K562 (cell line): ENCODE measurements at regions not wholly inside any gene's neighbourhood (a gene's known extent, or its start where the extent isn't known, plus 50 kb on each side); places are given as distances from the start of the nearest gene placed in this dataset.

Experiments
- ATAC-seq: fragments of 200-7000 bp; cut with Tn5 transposase; 3 replicates; pipeline ENCODE4 v1.9.1; 2020; ENCODE audit warnings: moderate library complexity
- BruUV-seq: library from RNA; stranded (reverse); fragments of 400-500 nt; replicated peaks from 2 replicates; lab custom pipeline; 2021; lab: Mats Ljungman, UMichigan
- CTCF ChIA-PET: fragments of 300-600 bp; formaldehyde crosslinking; extraction: SDS; loops from one replicate; lab custom pipeline; 2021; ENCODE audit warnings: low intra/inter-chr PET ratio; lab: Yijun Ruan, JAX
- POLR2A ChIA-PET: fragments of 300-600, 350-650 bp; sonication (Branson Sonifier 250); formaldehyde crosslinking; extraction: SDS; loops from one replicate; lab custom pipeline; 2021; ENCODE audit warnings: antibody characterized with exemption, inconsistent platforms; lab: Yijun Ruan, JAX
- DNase-seq, 4 experiments: peaks; one replicate each; pipeline versions ENCODE4 v3.0.0 to v3.0.0-alpha.2; 2011 to 2018; ENCODE audit warnings: low spot score in 3 of 4, mixed read lengths in 3 of 4; ENCODE audit errors: extremely low read depth in 1 of 4
- FAIRE-seq: peaks from 2 replicates; lab custom pipeline; 2011; peaks lifted over from hg19 to GRCh38; lab: Jason Lieb, UNC
- H2AFZ ChIP-seq: 2 replicates; pipeline ENCODE4 v1.6.0; 2011; ENCODE audit warnings: low read depth, low read length, control low read depth, inconsistent platforms
- H3K27ac ChIP-seq: fragments of 200-600 bp; 3 replicates; pipeline ENCODE4 v1.8.0; 2011; ENCODE audit warnings: low read depth, mild to moderate bottlenecking, control low read depth, inconsistent platforms, low read length, moderate library complexity, mixed read lengths; ENCODE audit errors: extremely low read depth
- H3K27me3 ChIP-seq, 2 experiments: fragments of 300-600 bp in 1 of 2; 2 replicates in 1 of 2; 3 replicates in 1 of 2; pipeline versions ENCODE4 v1.6.0 to v1.8.0; 2011; ENCODE audit warnings: inconsistent platforms in 2 of 2, low read length in 2 of 2, mild to moderate bottlenecking in 1 of 2, mixed read lengths in 1 of 2, moderate library complexity in 1 of 2; ENCODE audit not compliant: control insufficient read depth in 2 of 2, insufficient read depth in 2 of 2
- H3K36me3 ChIP-seq: fragments of 300-600 bp; 3 replicates; pipeline ENCODE4 v1.8.0; 2011; ENCODE audit warnings: mild to moderate bottlenecking, low read length, inconsistent platforms; ENCODE audit not compliant: control insufficient read depth, insufficient read depth
- H3K4me1 ChIP-seq, 2 experiments: fragments of 200-600 bp in 1 of 2; replicated peaks in 1 of 2; 2 replicates in 1 of 2; 3 replicates in 1 of 2; pipeline versions ENCODE4 v1.5.1 to v1.8.0; 2011; ENCODE audit warnings: inconsistent platforms in 2 of 2, low read length in 2 of 2, mild to moderate bottlenecking in 1 of 2, mixed read lengths in 1 of 2, moderate library complexity in 1 of 2; ENCODE audit not compliant: control insufficient read depth in 2 of 2, insufficient read depth in 2 of 2
- H3K4me2 ChIP-seq: 2 replicates; pipeline ENCODE4 v1.6.1; 2011; ENCODE audit warnings: low read length, control low read depth, inconsistent platforms, mixed read lengths; ENCODE audit not compliant: insufficient read depth
- H3K4me3 ChIP-seq: fragments of 200-600 bp; sonication (generic), shearing (Covaris generic); 2 replicates; pipeline ENCODE4 v1.5.1; 2016; ENCODE audit warnings: control low read depth, inconsistent platforms
- H3K79me2 ChIP-seq: fragments of 200-600 bp; 3 replicates; pipeline ENCODE4 v1.8.0; 2011; ENCODE audit warnings: low read length, inconsistent platforms; ENCODE audit not compliant: control insufficient read depth, insufficient read depth
- H3K9ac ChIP-seq, 2 experiments: 2 replicates each; pipeline versions ENCODE4 v1.6.0 to v1.6.1; 2011; ENCODE audit warnings: low read depth in 2 of 2, low read length in 2 of 2, control low read depth in 1 of 2, inconsistent platforms in 1 of 2, mild to moderate bottlenecking in 1 of 2, mixed read lengths in 1 of 2; ENCODE audit not compliant: insufficient read depth in 1 of 2
- H3K9me1 ChIP-seq: one replicate; pipeline ENCODE4 v1.6.0; 2011; ENCODE audit warnings: inconsistent platforms, mild to moderate bottlenecking, low read length, moderate library complexity; ENCODE audit not compliant: control insufficient read depth, insufficient read depth
- H3K9me3 ChIP-seq: replicated peaks from 2 replicates; pipeline ENCODE4 v1.5.1; 2011; ENCODE audit warnings: low read depth, low read length, inconsistent platforms; ENCODE audit not compliant: control insufficient read depth, insufficient read depth
- H4K20me1 ChIP-seq: replicated peaks from 2 replicates; pipeline ENCODE4 v1.6.1; 2011; ENCODE audit warnings: low read length, inconsistent platforms, mixed read lengths; ENCODE audit not compliant: control insufficient read depth, insufficient read depth
- ARID1B ChIP-seq: fragments of 450-650 bp; IDR thresholded peaks from 2 replicates; pipeline ENCODE4 v1.6.1; 2016; ENCODE audit warnings: antibody characterized with exemption, mild to moderate bottlenecking, inconsistent platforms
- BDP1 ChIP-seq: IDR thresholded peaks from 3 replicates; pipeline ENCODE4 v1.6.1; 2011; ENCODE audit not compliant: insufficient read length, insufficient read depth
- CC2D1A ChIP-seq: fragments of 450-650 bp; IDR thresholded peaks from 2 replicates; pipeline ENCODE4 v1.6.1; 2017; ENCODE audit warnings: mild to moderate bottlenecking
- CREB3L1 ChIP-seq: fragments of 450-650 bp; IDR thresholded peaks from 2 replicates; pipeline ENCODE4 v1.6.1; 2014; ENCODE audit warnings: low read depth, mild to moderate bottlenecking, moderate library complexity, borderline replicate concordance
- ELK1 ChIP-seq: sonication (generic); formaldehyde crosslinking; IDR thresholded peaks from 2 replicates; pipeline ENCODE4 v1.8.1; 2022; ENCODE audit warnings: missing genetic modification reagents
- EWSR1 ChIP-seq: fragments of 450-650 bp; IDR thresholded peaks from 2 replicates; pipeline ENCODE4 v1.6.1; 2018; ENCODE audit warnings: borderline replicate concordance, mild to moderate bottlenecking, low read depth, moderate library complexity; ENCODE audit not compliant: partially characterized antibody
- NR2C1 ChIP-seq, 2 experiments: fragments of 450-650 bp; IDR thresholded peaks; 2 replicates each; pipeline ENCODE4 v1.6.1; 2017; ENCODE audit warnings: mild to moderate bottlenecking in 2 of 2, antibody characterized with exemption in 1 of 2, inconsistent platforms in 1 of 2, missing compliant biosample characterization in 1 of 2, missing genetic modification characterization in 1 of 2
- NR2F6 ChIP-seq: fragments of 450-650 bp; formaldehyde crosslinking; IDR thresholded peaks from 2 replicates; pipeline ENCODE4 v1.4.0; 2020; ENCODE audit warnings: mild to moderate bottlenecking
- PHF8 ChIP-seq: fragments of 200-600 bp; sonication (generic); IDR thresholded peaks from 2 replicates; pipeline ENCODE4 v1.6.1; 2012; ENCODE audit warnings: mixed run types, mild to moderate bottlenecking, inconsistent platforms, low read length, moderate library complexity, borderline replicate concordance
- SLC30A9 ChIP-seq: fragments of 250-450 bp; sonication (Bioruptor Pico); IDR thresholded peaks from 2 replicates; pipeline ENCODE4 v1.8.0; 2022; ENCODE audit warnings: mild to moderate bottlenecking, moderate library complexity
- SMARCA4 ChIP-seq: fragments of 450-650 bp; IDR thresholded peaks from 2 replicates; pipeline ENCODE4 v1.6.1; 2016
- SMARCC2 ChIP-seq: fragments of 450-650 bp; IDR thresholded peaks from 2 replicates; pipeline ENCODE4 v1.6.1; 2017; ENCODE audit warnings: antibody characterized with exemption, moderate library complexity, mild to moderate bottlenecking, low read depth
- ZBTB11 ChIP-seq, 3 experiments: fragments of 200-800 bp in 1 of 3; fragments of 250-450 bp in 1 of 3; fragments of 450-650 bp in 1 of 3; sonication (Bioruptor Pico) in 1 of 3; sonication (Bioruptor generic) in 1 of 3; formaldehyde crosslinking in 1 of 3; IDR thresholded peaks; 2 replicates each; pipeline versions ENCODE4 v1.6.1 to v1.8.0; 2016 to 2022; ENCODE audit warnings: mild to moderate bottlenecking in 2 of 3, missing genetic modification characterization in 2 of 3, missing compliant biosample characterization in 1 of 3, moderate library complexity in 1 of 3
- ZBTB17 ChIP-seq: fragments of 450-650 bp; formaldehyde crosslinking; IDR thresholded peaks from 2 replicates; pipeline ENCODE4 v1.4.0; 2020; ENCODE audit warnings: mild to moderate bottlenecking
- ZKSCAN3 ChIP-seq: fragments of 250-450 bp; sonication (Bioruptor Pico); IDR thresholded peaks from 2 replicates; pipeline ENCODE4 v1.4.0; 2020
- ZNF175 ChIP-seq: fragments of 200-800 bp; sonication (Bioruptor generic); IDR thresholded peaks from 2 replicates; pipeline ENCODE4 v1.6.1; 2016; ENCODE audit warnings: low read depth, mild to moderate bottlenecking, missing genetic modification characterization, missing compliant biosample characterization
- ZNF23 ChIP-seq: fragments of 250-450 bp; sonication (Bioruptor Pico); IDR thresholded peaks from 2 replicates; pipeline ENCODE4 v1.4.0; 2020; ENCODE audit warnings: mild to moderate bottlenecking
- ZNF785 ChIP-seq: fragments of 250-450 bp; sonication (Bioruptor Pico); IDR thresholded peaks from 2 replicates; pipeline ENCODE4 v1.4.0; 2020; ENCODE audit warnings: mild to moderate bottlenecking
- WGBS: fragments of 100-300 bp; shearing (Covaris generic); methylation state at CpG from one replicate; pipeline ENCODE4 v1.1.6; 2016; ENCODE audit warnings: low coverage, mixed read lengths; ENCODE audit not compliant: insufficient coverage; ENCODE audit errors: missing lambda C conversion rate; 5-methylcytosine and 5-hydroxymethylcytosine counted together
- in situ Hi-C: fragments of 300-500 bp; cut with MboI; formaldehyde crosslinking; loops from 4 replicates; pipeline ENCODE4 v1.15.0; 2018; ENCODE audit warnings: inconsistent platforms, mixed read lengths
- intact Hi-C: fragments of 100-400 bp; cut with micrococcal nuclease; formaldehyde crosslinking; loops from 2 replicates; pipeline ENCODE4 v1.14.2; 2022

GRCh38 chr5:109605207-109605730 lies 84.5 kb upstream of the MAN2A1 start:
- WGBS: 17% methylated on average over 3 of the region's 3 CpGs
- TF ChIP-seq CREB3L1 (no peak), ARID1B (no peak), EWSR1 (no peak), ZBTB17 (CRISPR knock-in tag) (no peak), BDP1 (no peak), SMARCC2 (no peak), CC2D1A (no peak), ZNF785 (CRISPR knock-in tag) (no peak), ELK1 (CRISPR knock-in tag) (no peak), ZNF175 (CRISPR knock-in tag) (no peak), SLC30A9 (CRISPR knock-in tag) (no peak), SMARCA4 (no peak), NR2F6 (CRISPR knock-in tag) (no peak), NR2C1 (IDR thresholded peaks at IDR 0.05) (no peak), NR2C1 (tag; IDR thresholded peaks at IDR 0.05) (no peak), ZBTB11 (CRISPR knock-in tag; IDR thresholded peaks at IDR 0.05) (no peak), ZNF23 (no peak), PHF8 (no peak), ZKSCAN3 (CRISPR knock-in tag) (no peak)
- Histone ChIP-seq H2AFZ (no peak overlapping the region), H3K9me3 (no peaks in the 10 kb centered on the region), H3K4me3 (no peak overlapping the region), H3K4me2 (no peak overlapping the region), H4K20me1 (no peaks in the 10 kb centered on the region), H3K9ac (no peak overlapping the region), H3K27me3 (peaks cover 3 to 4% of the 10 kb centered on the region in 2 experiments; a peak in 1 of 5 replicates), H3K9me1 (no peaks in the 10 kb centered on the region), H3K27ac (no peak overlapping the region), H3K79me2 (no peaks in the 10 kb centered on the region), H3K4me1 (no peaks in the 10 kb centered on the region), H3K36me3 (no peaks in the 10 kb centered on the region)
- ATAC-seq: no peak
- in situ Hi-C loops (loop anchor here (5.0 kb wide), 1 partner anchor 82 kb away; the partner anchor contains the start of gene MAN2A1), intact Hi-C loops (no loop called here)
- no TSS peak for BruUV-seq
- FAIRE-seq: no peak
- DNase-seq: no peak
- ChIA-PET POLR2A (interaction anchor here (0.6 to 0.9 kb wide), 2 partner anchors 9 to 1074 kb away, joined by 3 to 4 read pairs; no protein-coding TSS in a partner anchor), CTCF (no interaction called here)
